OCI-LY1 (cell line): ENCODE measurements at regions not wholly inside any gene's neighbourhood (a gene's known extent, or its start where the extent isn't known, plus 50 kb on each side); places are given as distances from the start of the nearest gene placed in this dataset.

ENCODE experiments used
- H2AFZ ChIP-seq: fragments of 200-600 bp; sonication (generic), shearing (Covaris generic); 2 replicates; pipeline ENCODE4 v1.6.0; 2014; ENCODE audit warnings: antibody characterized with exemption, mild to moderate bottlenecking, low read length
- H3F3A ChIP-seq: fragments of 200-600 bp; sonication (generic), shearing (Covaris generic); 2 replicates; pipeline ENCODE4 v1.6.0; 2014; ENCODE audit warnings: mild to moderate bottlenecking, antibody characterized with exemption, low read length, moderate library complexity; ENCODE audit not compliant: insufficient read depth
- H3K27ac ChIP-seq: fragments of 200-600 bp; sonication (generic); 2 replicates; pipeline ENCODE4 v1.5.1; 2014; ENCODE audit warnings: low read length, mixed run types, mild to moderate bottlenecking, low read depth; ENCODE audit not compliant: poor library complexity, severe bottlenecking
- H3K27me3 ChIP-seq: fragments of 200-600 bp; sonication (generic); 2 replicates; pipeline ENCODE4 v1.6.0; 2014; ENCODE audit warnings: antibody characterized with exemption, mild to moderate bottlenecking, low read length, moderate library complexity; ENCODE audit not compliant: insufficient read depth
- H3K36me3 ChIP-seq: fragments of 200-600 bp; sonication (generic); 2 replicates; pipeline ENCODE4 v1.6.1; 2014; ENCODE audit warnings: mild to moderate bottlenecking, antibody characterized with exemption, low read length, moderate library complexity, mixed read lengths; ENCODE audit not compliant: insufficient read depth
- H3K4me1 ChIP-seq: fragments of 200-600 bp; sonication (generic); 2 replicates; pipeline ENCODE4 v1.5.1; 2014; ENCODE audit warnings: mild to moderate bottlenecking, low read length, moderate library complexity; ENCODE audit not compliant: insufficient read depth, severe bottlenecking
- H3K4me2 ChIP-seq: fragments of 200-600 bp; sonication (generic), shearing (Covaris generic); 2 replicates; pipeline ENCODE4 v1.6.1; 2014; ENCODE audit warnings: low read length
- H3K4me3 ChIP-seq: fragments of 200-600 bp; sonication (generic); 2 replicates; pipeline ENCODE4 v1.5.1; 2014; ENCODE audit warnings: low read length, low read depth, mild to moderate bottlenecking, mixed read lengths; ENCODE audit not compliant: poor library complexity, severe bottlenecking
- H3K79me2 ChIP-seq: fragments of 200-600 bp; shearing (Covaris generic); 2 replicates; pipeline ENCODE4 v1.6.1; 2016; ENCODE audit warnings: mixed run types, low read length, mixed read lengths; ENCODE audit not compliant: insufficient read depth
- H3K9ac ChIP-seq: fragments of 200-600 bp; sonication (generic), shearing (Covaris generic); 2 replicates; pipeline ENCODE4 v1.6.1; 2014; ENCODE audit warnings: mild to moderate bottlenecking, low read length, mixed read lengths
- H3K9me2 ChIP-seq: fragments of 200-600 bp; sonication (generic), shearing (Covaris generic); 2 replicates; pipeline ENCODE4 v1.6.1; 2014; ENCODE audit warnings: low read depth, mild to moderate bottlenecking, low read length, mixed read lengths
- H3K9me3 ChIP-seq: fragments of 200-600 bp; shearing (Covaris generic); 2 replicates; pipeline ENCODE4 v1.6.1; 2014; ENCODE audit warnings: low read length, mixed read lengths
- H4K20me1 ChIP-seq: fragments of 200-600 bp; sonication (generic), shearing (Covaris generic); 2 replicates; pipeline ENCODE4 v1.6.0; 2016; ENCODE audit warnings: mild to moderate bottlenecking, low read length; ENCODE audit not compliant: insufficient read depth
- EZH2 ChIP-seq: fragments of 200-600 bp; sonication (generic), shearing (Covaris generic); IDR thresholded peaks from 2 replicates; pipeline ENCODE4 v1.8.0; 2017; ENCODE audit warnings: borderline replicate concordance, mixed run types, mild to moderate bottlenecking, antibody characterized with exemption, low read length, moderate library complexity, mixed read lengths
- TF ChIP-seq, protein P1 (sequence below): fragments of 200-600 bp; sonication (generic), shearing (Covaris generic); IDR thresholded peaks from 2 replicates; pipeline ENCODE4 v1.5.1; 2017; ENCODE audit warnings: mild to moderate bottlenecking, antibody characterized with exemption, low read length, moderate library complexity, mixed read lengths

DNA sequence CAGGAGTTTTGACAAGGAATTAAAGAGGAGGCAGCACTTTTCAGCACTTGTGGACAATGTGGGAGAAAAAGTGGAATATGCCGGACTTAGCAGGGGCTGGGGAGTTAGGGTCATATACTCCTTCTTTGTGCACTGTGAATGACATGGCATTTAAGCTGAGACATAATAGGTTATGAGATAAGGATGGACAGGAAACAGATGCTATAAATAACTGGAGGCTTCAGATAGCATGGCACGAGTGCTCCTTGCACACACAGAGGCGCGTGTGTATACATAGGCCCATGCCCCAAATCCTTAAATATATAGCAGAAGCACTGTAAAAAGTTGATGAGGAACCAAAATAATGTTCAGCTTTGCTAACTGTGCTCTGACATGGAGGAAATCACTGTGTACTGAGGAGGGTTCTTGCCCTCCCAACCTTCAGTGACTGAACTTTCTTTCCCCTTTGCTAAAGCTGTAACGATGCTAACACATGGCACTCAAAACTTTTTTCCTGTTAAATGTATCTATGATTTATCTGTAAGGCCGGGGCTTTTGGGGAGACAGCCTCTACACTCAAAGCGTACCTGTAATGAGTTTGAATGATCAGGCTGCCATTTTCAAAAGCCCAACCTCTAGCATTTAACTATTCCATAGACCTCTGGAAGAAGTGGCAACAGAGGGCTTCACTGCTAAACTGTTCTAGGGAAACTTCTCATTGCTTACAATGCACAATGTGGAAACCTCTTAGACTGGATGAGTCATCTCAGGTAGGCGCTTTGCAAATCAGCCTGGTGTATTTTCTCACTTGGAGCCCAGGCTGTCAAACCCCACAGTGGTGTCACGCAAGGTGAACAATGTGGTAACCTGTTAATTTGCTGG lies 784.6 kb downstream of the NR2F2 start:
- no peak overlapping the region for H3K4me3 ChIP-seq
- H4K20me1 ChIP-seq, result no peaks in the 10 kb centered on the region
- no peaks in the 10 kb centered on the region for H3K79me2 ChIP-seq
- no peak for TF ChIP-seq EZH2
- TF ChIP-seq, protein P1, sequence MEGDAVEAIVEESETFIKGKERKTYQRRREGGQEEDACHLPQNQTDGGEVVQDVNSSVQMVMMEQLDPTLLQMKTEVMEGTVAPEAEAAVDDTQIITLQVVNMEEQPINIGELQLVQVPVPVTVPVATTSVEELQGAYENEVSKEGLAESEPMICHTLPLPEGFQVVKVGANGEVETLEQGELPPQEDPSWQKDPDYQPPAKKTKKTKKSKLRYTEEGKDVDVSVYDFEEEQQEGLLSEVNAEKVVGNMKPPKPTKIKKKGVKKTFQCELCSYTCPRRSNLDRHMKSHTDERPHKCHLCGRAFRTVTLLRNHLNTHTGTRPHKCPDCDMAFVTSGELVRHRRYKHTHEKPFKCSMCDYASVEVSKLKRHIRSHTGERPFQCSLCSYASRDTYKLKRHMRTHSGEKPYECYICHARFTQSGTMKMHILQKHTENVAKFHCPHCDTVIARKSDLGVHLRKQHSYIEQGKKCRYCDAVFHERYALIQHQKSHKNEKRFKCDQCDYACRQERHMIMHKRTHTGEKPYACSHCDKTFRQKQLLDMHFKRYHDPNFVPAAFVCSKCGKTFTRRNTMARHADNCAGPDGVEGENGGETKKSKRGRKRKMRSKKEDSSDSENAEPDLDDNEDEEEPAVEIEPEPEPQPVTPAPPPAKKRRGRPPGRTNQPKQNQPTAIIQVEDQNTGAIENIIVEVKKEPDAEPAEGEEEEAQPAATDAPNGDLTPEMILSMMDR, result no peak
- H3K27ac ChIP-seq, result no peak overlapping the region
- H3F3A ChIP-seq, result no peaks in the 10 kb centered on the region
- H3K36me3 ChIP-seq, result no peaks in the 10 kb centered on the region
- H2AFZ ChIP-seq, result no peak overlapping the region
- H3K27me3 ChIP-seq, result no peaks in the 10 kb centered on the region
- H3K9ac ChIP-seq, result no peak overlapping the region
- no peaks in the 10 kb centered on the region for H3K9me2 ChIP-seq
- H3K4me1 ChIP-seq, result no peaks in the 10 kb centered on the region
- no peaks in the 10 kb centered on the region for H3K9me3 ChIP-seq
- H3K4me2 ChIP-seq, result no peak overlapping the region

DNA sequence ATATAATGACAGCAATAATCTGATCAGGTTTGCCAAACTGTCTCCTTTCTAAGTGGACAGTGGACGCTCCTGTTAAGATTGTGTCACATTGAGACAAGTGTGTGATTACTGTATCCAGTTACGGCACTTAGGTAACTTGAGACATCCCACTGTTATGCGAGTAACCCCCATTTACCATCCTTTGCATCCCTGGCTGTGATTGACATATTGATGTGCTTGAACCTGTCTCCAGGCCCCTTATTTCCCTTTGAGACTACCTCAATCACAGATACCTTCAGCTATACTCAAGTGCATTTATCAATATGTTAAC lies 785.2 kb downstream of the NR2F2 start:
- no peaks in the 10 kb centered on the region for H3K79me2 ChIP-seq
- no peaks in the 10 kb centered on the region for H3F3A ChIP-seq
- no peaks in the 10 kb centered on the region for H3K27me3 ChIP-seq
- H3K9ac ChIP-seq, result no peak overlapping the region
- no peaks in the 10 kb centered on the region for H3K9me2 ChIP-seq
- H3K27ac ChIP-seq, result no peak overlapping the region
- H3K36me3 ChIP-seq, result no peaks in the 10 kb centered on the region
- H4K20me1 ChIP-seq, result no peaks in the 10 kb centered on the region
- TF ChIP-seq, protein P1, result no peak
- TF ChIP-seq EZH2, result no peak
- H3K4me1 ChIP-seq, result no peaks in the 10 kb centered on the region
- H3K4me2 ChIP-seq, result no peak overlapping the region
- H3K4me3 ChIP-seq, result no peak overlapping the region
- no peak overlapping the region for H2AFZ ChIP-seq
- H3K9me3 ChIP-seq, result no peaks in the 10 kb centered on the region

DNA sequence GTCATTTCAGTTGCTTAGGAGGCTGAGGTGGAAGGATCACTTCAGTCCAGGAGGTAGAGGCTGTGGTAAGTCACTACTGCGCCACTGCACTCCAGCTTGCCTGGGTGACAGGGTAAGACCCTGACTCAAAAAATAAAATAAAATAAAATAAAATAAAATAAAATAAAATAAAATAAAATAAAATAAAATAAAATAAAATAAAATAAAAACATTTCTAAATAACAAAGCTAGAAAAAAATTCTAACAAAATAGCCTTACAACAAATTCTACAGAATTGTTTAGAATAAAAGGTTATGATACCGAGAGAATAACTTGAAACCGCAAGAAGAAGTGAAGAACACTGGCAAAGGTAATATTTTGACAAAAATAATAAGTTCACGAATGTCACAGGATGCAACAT lies 794.3 kb downstream of the NR2F2 start:
- Histone ChIP-seq H3K79me2 (no peaks in the 10 kb centered on the region), H3K9me3 (no peaks in the 10 kb centered on the region), H3K9me2 (no peaks in the 10 kb centered on the region), H3K4me3 (no peak overlapping the region), H2AFZ (no peak overlapping the region), H3K36me3 (no peaks in the 10 kb centered on the region), H3F3A (no peaks in the 10 kb centered on the region), H3K9ac (no peak overlapping the region), H3K27ac (no peak overlapping the region), H3K4me1 (no peaks in the 10 kb centered on the region), H3K27me3 (no peaks in the 10 kb centered on the region), H4K20me1 (no peaks in the 10 kb centered on the region), H3K4me2 (no peak overlapping the region)
- no peak for TF ChIP-seq EZH2
- TF ChIP-seq, protein P1, result no peak
